ENCODE measurements at regions not wholly inside any gene's neighbourhood (a gene's known extent, or its start where the extent isn't known, plus 50 kb on each side); places are given as distances from the start of the nearest gene placed in this dataset.

GRCh38 chr13:97110936-97111335 lies 111.2 kb upstream of the MBNL2 start:
- Histone ChIP-seq H3K27ac (no peak overlapping the region), H3K4me1 (ENCODE audit: control insufficient read depth in 1 of 2, insufficient read depth in 1 of 2, low read depth in 1 of 2, low read length in 1 of 2) (peaks cover 0 to 3% of the 10 kb centered on the region in 2 experiments), H3K4me3 (ENCODE audit: low read depth in 1 of 2, low read length in 1 of 2) (no peak overlapping the region), H3K27me3 (peaks cover 50% of the 10 kb centered on the region), H3K9me3 (no peaks in the 10 kb centered on the region), H3K36me3 (no peaks in the 10 kb centered on the region)
- TF ChIP-seq, protein P1, sequence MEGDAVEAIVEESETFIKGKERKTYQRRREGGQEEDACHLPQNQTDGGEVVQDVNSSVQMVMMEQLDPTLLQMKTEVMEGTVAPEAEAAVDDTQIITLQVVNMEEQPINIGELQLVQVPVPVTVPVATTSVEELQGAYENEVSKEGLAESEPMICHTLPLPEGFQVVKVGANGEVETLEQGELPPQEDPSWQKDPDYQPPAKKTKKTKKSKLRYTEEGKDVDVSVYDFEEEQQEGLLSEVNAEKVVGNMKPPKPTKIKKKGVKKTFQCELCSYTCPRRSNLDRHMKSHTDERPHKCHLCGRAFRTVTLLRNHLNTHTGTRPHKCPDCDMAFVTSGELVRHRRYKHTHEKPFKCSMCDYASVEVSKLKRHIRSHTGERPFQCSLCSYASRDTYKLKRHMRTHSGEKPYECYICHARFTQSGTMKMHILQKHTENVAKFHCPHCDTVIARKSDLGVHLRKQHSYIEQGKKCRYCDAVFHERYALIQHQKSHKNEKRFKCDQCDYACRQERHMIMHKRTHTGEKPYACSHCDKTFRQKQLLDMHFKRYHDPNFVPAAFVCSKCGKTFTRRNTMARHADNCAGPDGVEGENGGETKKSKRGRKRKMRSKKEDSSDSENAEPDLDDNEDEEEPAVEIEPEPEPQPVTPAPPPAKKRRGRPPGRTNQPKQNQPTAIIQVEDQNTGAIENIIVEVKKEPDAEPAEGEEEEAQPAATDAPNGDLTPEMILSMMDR (IDR thresholded peaks at IDR 0.05) = no peak

GRCh38 chr13:97111756-97112155 lies 110.4 kb upstream of the MBNL2 start:
- TF ChIP-seq, protein P1 (IDR thresholded peaks at IDR 0.05) = no peak
- Histone ChIP-seq H3K27ac (no peak overlapping the region), H3K36me3 (no peaks in the 10 kb centered on the region), H3K27me3 (peaks cover 58% of the 10 kb centered on the region), H3K4me1 (ENCODE audit: control insufficient read depth in 1 of 2, insufficient read depth in 1 of 2, low read depth in 1 of 2, low read length in 1 of 2) (peaks cover 0 to 3% of the 10 kb centered on the region in 2 experiments), H3K9me3 (no peaks in the 10 kb centered on the region), H3K4me3 (ENCODE audit: low read depth in 1 of 2, low read length in 1 of 2) (no peak overlapping the region)

- Histone ChIP-seq H3K4me3 (ENCODE audit: low read depth in 1 of 2, low read length in 1 of 2) (no peak overlapping the region), H3K9me3 (no peaks in the 10 kb centered on the region), H3K27me3 (peaks cover 65% of the 10 kb centered on the region), H3K36me3 (no peaks in the 10 kb centered on the region), H3K4me1 (ENCODE audit: control insufficient read depth in 1 of 2, insufficient read depth in 1 of 2, low read depth in 1 of 2, low read length in 1 of 2) (peaks cover 0 to 3% of the 10 kb centered on the region in 2 experiments), H3K27ac (no peak overlapping the region)
- TF ChIP-seq, protein P1 (IDR thresholded peaks at IDR 0.05) = no peak
Observed at GRCh38 chr13:97112446-97113152, 109.5 kb upstream of the MBNL2 start.

- no peaks in the 10 kb centered on the region for H3K9me3 ChIP-seq
- H3K27me3 ChIP-seq = peaks cover 70% of the 10 kb centered on the region
- no peak overlapping the region for H3K27ac ChIP-seq
- H3K36me3 ChIP-seq = no peaks in the 10 kb centered on the region
- TF ChIP-seq, protein P1 (IDR thresholded peaks at IDR 0.05) = no peak
- H3K4me1 ChIP-seq (ENCODE audit: control insufficient read depth in 1 of 2, insufficient read depth in 1 of 2, low read depth in 1 of 2, low read length in 1 of 2) = peaks cover 0 to 3% of the 10 kb centered on the region in 2 experiments
- no peak overlapping the region for H3K4me3 ChIP-seq (ENCODE audit: low read depth in 1 of 2, low read length in 1 of 2)
Observed at GRCh38 chr13:97113231-97114001, 108.7 kb upstream of the MBNL2 start.

DNA sequence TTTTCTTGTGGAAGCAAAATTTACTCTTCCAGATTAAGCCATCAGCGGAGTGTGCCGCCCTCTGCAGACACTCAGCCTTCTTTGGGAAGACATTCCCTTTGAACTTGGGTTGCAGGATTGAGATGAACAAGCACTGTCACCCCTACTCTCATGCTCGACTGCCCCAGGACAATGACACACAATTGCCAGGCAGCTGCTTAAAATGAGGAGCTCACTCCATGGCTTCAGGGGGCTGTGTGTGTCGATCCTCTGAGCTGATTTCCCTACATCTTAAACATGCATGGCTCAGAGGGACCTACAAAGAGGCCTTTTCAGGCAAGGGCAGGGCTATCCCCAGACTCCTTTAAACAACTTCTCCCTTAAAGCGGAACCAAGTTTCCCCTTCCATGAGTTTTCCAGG lies 107.5 kb upstream of the MBNL2 start:
- H3K27me3 ChIP-seq = peaks cover 65% of the 10 kb centered on the region
- TF ChIP-seq, protein P1 (IDR thresholded peaks at IDR 0.05) = no peak
- H3K36me3 ChIP-seq = no peaks in the 10 kb centered on the region
- no peak overlapping the region for H3K27ac ChIP-seq
- H3K9me3 ChIP-seq = no peaks in the 10 kb centered on the region
- no peak overlapping the region for H3K4me3 ChIP-seq (ENCODE audit: low read depth in 1 of 2, low read length in 1 of 2)
- peaks cover 0 to 3% of the 10 kb centered on the region in 2 experiments for H3K4me1 ChIP-seq (ENCODE audit: control insufficient read depth in 1 of 2, insufficient read depth in 1 of 2, low read depth in 1 of 2, low read length in 1 of 2)

Data from neutrophil (primary cell).